PFSK-1 (cell line): ENCODE measurements at regions not wholly inside any gene's neighbourhood (a gene's known extent, or its start where the extent isn't known, plus 50 kb on each side); places are given as distances from the start of the nearest gene placed in this dataset.

Experiments
- POLR2AphosphoS5 ChIP-seq: IDR thresholded peaks from 2 replicates; pipeline ENCODE4 v1.6.1; 2012; ENCODE audit warnings: low read depth, mild to moderate bottlenecking, control low read depth, low read length, moderate library complexity
- REST ChIP-seq, 2 experiments: IDR thresholded peaks; 2 replicates each; pipeline versions ENCODE4 v1.6.1 to v1.8.0; 2011 to 2012; ENCODE audit warnings: low read depth in 2 of 2, low read length in 2 of 2, control low read depth in 1 of 2, inconsistent platforms in 1 of 2, mild to moderate bottlenecking in 1 of 2, moderate library complexity in 1 of 2; ENCODE audit not compliant: insufficient read depth in 1 of 2
- SIN3A ChIP-seq: IDR thresholded peaks from 2 replicates; pipeline ENCODE4 v1.6.1; 2012; ENCODE audit warnings: mild to moderate bottlenecking, low read length, moderate library complexity, borderline replicate concordance; ENCODE audit not compliant: insufficient read depth
- TAF1 ChIP-seq: IDR thresholded peaks from 2 replicates; pipeline ENCODE4 v1.6.1; 2012; ENCODE audit warnings: low read length, control low read depth, borderline replicate concordance; ENCODE audit not compliant: insufficient read depth

GRCh38 chr6:95856876-95857364 is 158.9 kb upstream of the FUT9 start:
- TF ChIP-seq POLR2AphosphoS5 (no peak), REST (IDR thresholded peaks at IDR 0.05; ENCODE audit: insufficient read depth in 1 of 2, low read depth in 2 of 2, low read length in 2 of 2) (no peak), TAF1 (no peak), SIN3A (no peak)
